Caco-2 (cell line): ENCODE measurements at regions not wholly inside any gene's neighbourhood (a gene's known extent, or its start where the extent isn't known, plus 50 kb on each side); places are given as distances from the start of the nearest gene placed in this dataset.

Experiments used
- BruUV-seq: library from RNA; stranded (reverse); fragments of 400-500 nt; replicated peaks from 2 replicates; lab custom pipeline; 2021; lab: Mats Ljungman, UMichigan
- CTCF ChIA-PET: fragments of 300-600 bp; sonication (Branson Sonifier 250); formaldehyde crosslinking; loops from one replicate; lab custom pipeline; 2022; ENCODE audit warnings: antibody characterized with exemption; lab: Charles Lee
- POLR2A ChIA-PET: fragments of 300-600 bp; sonication (Branson Sonifier 250); formaldehyde crosslinking; loops from one replicate; lab custom pipeline; 2022; ENCODE audit warnings: antibody characterized with exemption; lab: Charles Lee
- DNase-seq, 2 experiments: peaks; one replicate each; pipeline versions ENCODE4 v3.0.0 to v3.0.0-alpha.2; 2020 to 2022
- H3K27me3 ChIP-seq: replicated peaks from 2 replicates; pipeline ENCODE4 v1.6.0; 2011; ENCODE audit warnings: low read length; ENCODE audit not compliant: control insufficient read depth, insufficient read depth
- H3K36me3 ChIP-seq: 2 replicates; pipeline ENCODE4 v1.5.1; 2011; ENCODE audit warnings: low read length; ENCODE audit not compliant: control insufficient read depth, insufficient read depth
- H3K4me1 ChIP-seq: fragments of 250-450 bp; sonication (Bioruptor Pico); 2 replicates; pipeline ENCODE4 v1.5.1; 2020; ENCODE audit warnings: mild to moderate bottlenecking
- H3K4me3 ChIP-seq: 2 replicates; pipeline ENCODE4 v1.5.1; 2011; ENCODE audit warnings: low read depth, mild to moderate bottlenecking, control low read depth, low read length
- H3K9me3 ChIP-seq: fragments of 250-450 bp; sonication (Bioruptor Pico); 2 replicates; pipeline ENCODE4 v1.5.1; 2020; ENCODE audit warnings: mild to moderate bottlenecking, moderate library complexity
- H3K27ac Mint-ChIP-seq: one replicate; pipeline ENCODE4 v1.8.0; 2022; ENCODE audit warnings: mixed read lengths; ENCODE audit not compliant: unreplicated experiment
- H3K27me3 Mint-ChIP-seq: one replicate; pipeline ENCODE4 v1.8.0; 2022; ENCODE audit warnings: mixed read lengths; ENCODE audit not compliant: insufficient read depth, unreplicated experiment
- H3K36me3 Mint-ChIP-seq: one replicate; pipeline ENCODE4 v1.8.0; 2022; ENCODE audit warnings: mild to moderate bottlenecking, mixed read lengths; ENCODE audit not compliant: insufficient read depth, unreplicated experiment
- H3K4me1 Mint-ChIP-seq: one replicate; pipeline ENCODE4 v1.8.0; 2022; ENCODE audit warnings: low read depth, mixed read lengths; ENCODE audit not compliant: unreplicated experiment
- H3K4me3 Mint-ChIP-seq: one replicate; pipeline ENCODE4 v1.8.0; 2022; ENCODE audit warnings: mild to moderate bottlenecking, moderate library complexity, mixed read lengths; ENCODE audit not compliant: unreplicated experiment
- H3K9me3 Mint-ChIP-seq: one replicate; pipeline ENCODE4 v1.8.0; 2022; ENCODE audit warnings: mixed read lengths; ENCODE audit not compliant: unreplicated experiment
- CTCF ChIP-seq, 2 experiments: fragments of 200-600 bp in 1 of 2; IDR thresholded peaks; 1 replicate in 1 of 2; 2 replicates in 1 of 2; pipeline versions ENCODE4 v1.5.1 to v1.8.0; 2011 to 2022; ENCODE audit warnings: antibody characterized with exemption in 1 of 2, control low read depth in 1 of 2, inconsistent platforms in 1 of 2, low read depth in 1 of 2, low read length in 1 of 2, mild to moderate bottlenecking in 1 of 2, moderate library complexity in 1 of 2; ENCODE audit not compliant: insufficient read depth in 1 of 2, severe bottlenecking in 1 of 2, unreplicated experiment in 1 of 2
- intact Hi-C: fragments of 100-400 bp; cut with micrococcal nuclease; formaldehyde crosslinking; loops from one replicate; pipeline ENCODE4 v1.10.0; 2022; ENCODE audit not compliant: unreplicated experiment

GRCh38 chr3:77976079-77976478, 936.2 kb downstream of the ROBO2 start:
- Histone ChIP-seq H3K36me3 (no peaks in the 10 kb centered on the region), H3K4me1 (no peaks in the 10 kb centered on the region), H3K9me3 (no peaks in the 10 kb centered on the region), H3K4me3 (no peak overlapping the region), H3K27me3 (no peaks in the 10 kb centered on the region)
- H3K4me3 Mint-ChIP-seq = no peak overlapping the region
- no peak for DNase-seq
- no peaks in the 10 kb centered on the region for H3K27me3 Mint-ChIP-seq
- no peaks in the 10 kb centered on the region for H3K4me1 Mint-ChIP-seq
- H3K36me3 Mint-ChIP-seq = no peaks in the 10 kb centered on the region
- no peak for TF ChIP-seq CTCF (IDR thresholded peaks at IDR 0.05; ENCODE audit: insufficient read depth in 1 of 2, low read depth in 1 of 2, low read length in 1 of 2, severe bottlenecking in 1 of 2, unreplicated experiment in 1 of 2)
- H3K27ac Mint-ChIP-seq = no peak overlapping the region
- BruUV-seq = no TSS peak
- no peaks in the 10 kb centered on the region for H3K9me3 Mint-ChIP-seq
- POLR2A ChIA-PET = no interaction called here
- CTCF ChIA-PET = no interaction called here
- intact Hi-C loops = no loop called here

GRCh38 chr3:78003090-78003489, 963.2 kb downstream of the ROBO2 start:
- CTCF ChIA-PET = no interaction called here
- no peaks in the 10 kb centered on the region for H3K9me3 Mint-ChIP-seq
- POLR2A ChIA-PET = no interaction called here

GRCh38 chr3:78004571-78004970, 964.7 kb downstream of the ROBO2 start:
- H3K4me3 Mint-ChIP-seq = no peak overlapping the region
- Histone ChIP-seq H3K9me3 (no peaks in the 10 kb centered on the region), H3K4me3 (no peak overlapping the region), H3K27me3 (no peaks in the 10 kb centered on the region), H3K4me1 (no peaks in the 10 kb centered on the region), H3K36me3 (no peaks in the 10 kb centered on the region)
- H3K4me1 Mint-ChIP-seq = no peaks in the 10 kb centered on the region
- intact Hi-C loops = no loop called here
- H3K27me3 Mint-ChIP-seq = no peaks in the 10 kb centered on the region
- H3K27ac Mint-ChIP-seq = no peak overlapping the region
- no peak for DNase-seq
- H3K9me3 Mint-ChIP-seq = no peaks in the 10 kb centered on the region
- ChIA-PET POLR2A (no interaction called here), CTCF (no interaction called here)
- H3K36me3 Mint-ChIP-seq = no peaks in the 10 kb centered on the region
- BruUV-seq = no TSS peak
- TF ChIP-seq CTCF (IDR thresholded peaks at IDR 0.05; ENCODE audit: insufficient read depth in 1 of 2, low read depth in 1 of 2, low read length in 1 of 2, severe bottlenecking in 1 of 2, unreplicated experiment in 1 of 2) = no peak

More at GRCh38 chr3:78003090-78003489, 963.2 kb downstream of the ROBO2 start:
- Histone ChIP-seq H3K4me1 (no peaks in the 10 kb centered on the region), H3K36me3 (no peaks in the 10 kb centered on the region), H3K4me3 (no peak overlapping the region), H3K9me3 (no peaks in the 10 kb centered on the region), H3K27me3 (no peaks in the 10 kb centered on the region)
- H3K4me3 Mint-ChIP-seq = no peak overlapping the region
- no TSS peak for BruUV-seq
- H3K4me1 Mint-ChIP-seq = no peaks in the 10 kb centered on the region
- H3K27me3 Mint-ChIP-seq = peaks cover 2% of the 10 kb centered on the region
- intact Hi-C loops = no loop called here
- no peak for TF ChIP-seq CTCF (IDR thresholded peaks at IDR 0.05; ENCODE audit: insufficient read depth in 1 of 2, low read depth in 1 of 2, low read length in 1 of 2, severe bottlenecking in 1 of 2, unreplicated experiment in 1 of 2)
- DNase-seq = no peak
- H3K27ac Mint-ChIP-seq = no peak overlapping the region
- H3K36me3 Mint-ChIP-seq = no peaks in the 10 kb centered on the region
